GM13977 (cell line): ENCODE measurements at regions not wholly inside any gene's neighbourhood (a gene's known extent, or its start where the extent isn't known, plus 50 kb on each side); places are given as distances from the start of the nearest gene placed in this dataset.
"Not testable (repeated sequence)": the region's sequence is repeated elsewhere in the genome, so short reads cannot be mapped to it uniquely, and the experiment has no call there.

Experiments
- DNase-seq: peaks from one replicate; pipeline ENCODE4 v3.0.0; 2012; ENCODE audit warnings: low spot score
- CTCF ChIP-seq: IDR thresholded peaks from 2 replicates; pipeline ENCODE4 v1.5.1; 2012; ENCODE audit warnings: mild to moderate bottlenecking, control low read depth; ENCODE audit not compliant: insufficient read depth; ENCODE audit errors: extremely low read depth, missing control alignments
- in situ Hi-C: fragments of 300-500 bp; cut with MboI; formaldehyde crosslinking; loops from one replicate; pipeline ENCODE4 v1.12.0; 2022; ENCODE audit warnings: low sequenced_read_pairs, low pct_unique_long_range_greater_than_20kb, mixed read lengths, inconsistent platforms; ENCODE audit not compliant: unreplicated experiment

- in situ Hi-C loops: no loop called here
- no peak for DNase-seq
- no peak for TF ChIP-seq CTCF
Observed at GRCh38 chr6:165146456-165146855, 162.9 kb downstream of the C6orf118 start.

- no peak for TF ChIP-seq CTCF
- in situ Hi-C loops: no loop called here
- no peak for DNase-seq
Observed at GRCh38 chr6:165135889-165136288, 173.5 kb downstream of the C6orf118 start.

- in situ Hi-C loops: no loop called here
- DNase-seq: no peak
- no peak for TF ChIP-seq CTCF
Observed at GRCh38 chr6:165129086-165129485, 180.3 kb downstream of the C6orf118 start.

- DNase-seq, in situ Hi-C loops: not testable (repeated sequence)
Observed at GRCh38 chr6:165127743-165128142, 181.7 kb downstream of the C6orf118 start.

- in situ Hi-C loops, DNase-seq: not testable (repeated sequence)
Observed at GRCh38 chr6:165124681-165125080, 184.7 kb downstream of the C6orf118 start.

GRCh38 chr6:165119231-165120020 lies 190.0 kb downstream of the C6orf118 start:
- in situ Hi-C loops: no loop called here
- TF ChIP-seq CTCF: no peak
- no peak for DNase-seq

GRCh38 chr6:165118736-165119135 lies 190.7 kb downstream of the C6orf118 start:
- no peak for DNase-seq
- no peak for TF ChIP-seq CTCF
- in situ Hi-C loops: no loop called here

- no peak for DNase-seq
- in situ Hi-C loops: no loop called here
- no peak for TF ChIP-seq CTCF
Observed at GRCh38 chr6:165117806-165118205, 191.6 kb downstream of the C6orf118 start.
